ENCODE measurements at regions not wholly inside any gene's neighbourhood (a gene's known extent, or its start where the extent isn't known, plus 50 kb on each side); places are given as distances from the start of the nearest gene placed in this dataset.
"Not testable (repeated sequence)": the region's sequence is repeated elsewhere in the genome, so short reads cannot be mapped to it uniquely, and the experiment has no call there.

DNA sequence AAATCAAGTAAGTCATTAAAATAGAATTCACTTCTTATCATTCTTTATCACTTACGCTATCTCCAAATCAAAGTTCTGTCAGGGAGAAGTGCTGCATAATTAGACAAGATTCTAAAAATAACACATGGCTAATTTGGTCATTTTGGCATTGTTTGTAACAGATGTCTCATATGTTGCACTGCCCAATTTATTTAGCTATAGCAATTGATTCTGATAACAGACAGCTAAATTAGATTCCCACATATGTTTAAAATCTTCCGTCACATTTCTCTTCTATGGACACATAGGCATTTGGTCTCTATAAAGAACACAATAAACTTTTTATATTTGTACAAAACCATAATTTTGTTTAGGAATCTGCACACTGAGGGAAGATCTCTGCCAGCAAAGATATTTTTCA is 644.5 kb upstream of the VRK2 start:
- no peak for DNase-seq
- Histone ChIP-seq H3K4me1 (ENCODE audit: low read depth) (no peaks in the 10 kb centered on the region), H3K9me3 (peaks cover 13% of the 10 kb centered on the region), H3K36me3 (ENCODE audit: low read depth) (no peaks in the 10 kb centered on the region), H3K4me3 (no peak overlapping the region)
- intact Hi-C loops (cut with DNase I, micrococcal nuclease): no loop called here
- TF ChIP-seq, protein P1, sequence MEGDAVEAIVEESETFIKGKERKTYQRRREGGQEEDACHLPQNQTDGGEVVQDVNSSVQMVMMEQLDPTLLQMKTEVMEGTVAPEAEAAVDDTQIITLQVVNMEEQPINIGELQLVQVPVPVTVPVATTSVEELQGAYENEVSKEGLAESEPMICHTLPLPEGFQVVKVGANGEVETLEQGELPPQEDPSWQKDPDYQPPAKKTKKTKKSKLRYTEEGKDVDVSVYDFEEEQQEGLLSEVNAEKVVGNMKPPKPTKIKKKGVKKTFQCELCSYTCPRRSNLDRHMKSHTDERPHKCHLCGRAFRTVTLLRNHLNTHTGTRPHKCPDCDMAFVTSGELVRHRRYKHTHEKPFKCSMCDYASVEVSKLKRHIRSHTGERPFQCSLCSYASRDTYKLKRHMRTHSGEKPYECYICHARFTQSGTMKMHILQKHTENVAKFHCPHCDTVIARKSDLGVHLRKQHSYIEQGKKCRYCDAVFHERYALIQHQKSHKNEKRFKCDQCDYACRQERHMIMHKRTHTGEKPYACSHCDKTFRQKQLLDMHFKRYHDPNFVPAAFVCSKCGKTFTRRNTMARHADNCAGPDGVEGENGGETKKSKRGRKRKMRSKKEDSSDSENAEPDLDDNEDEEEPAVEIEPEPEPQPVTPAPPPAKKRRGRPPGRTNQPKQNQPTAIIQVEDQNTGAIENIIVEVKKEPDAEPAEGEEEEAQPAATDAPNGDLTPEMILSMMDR (IDR thresholded peaks at IDR 0.05): no peak
- no peak for ATAC-seq

DNA sequence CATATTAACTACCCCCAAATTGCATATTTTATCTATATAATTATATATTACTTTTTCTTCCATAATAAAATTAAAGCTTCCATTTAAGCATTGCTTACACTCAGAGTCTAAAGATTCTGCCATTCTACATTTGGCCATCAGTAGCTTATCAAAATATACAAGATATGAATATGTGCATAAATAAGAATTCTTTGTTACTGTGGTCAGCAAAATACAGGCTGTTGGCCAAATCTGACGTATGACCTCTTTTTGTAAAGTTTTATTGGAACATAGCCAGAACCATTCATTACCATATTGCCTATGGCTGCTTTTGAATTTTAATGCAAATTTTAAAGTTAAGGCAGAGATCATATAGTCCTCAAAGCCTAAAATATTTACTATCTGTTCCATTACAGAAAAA is 643.9 kb upstream of the VRK2 start:
- Histone ChIP-seq H3K4me3 (no peak overlapping the region), H3K4me1 (ENCODE audit: low read depth) (no peaks in the 10 kb centered on the region), H3K9me3 (peaks cover 7% of the 10 kb centered on the region), H3K36me3 (ENCODE audit: low read depth) (no peaks in the 10 kb centered on the region)
- intact Hi-C loops (cut with DNase I, micrococcal nuclease): no loop called here
- ATAC-seq: no peak
- DNase-seq: no peak
- TF ChIP-seq, protein P1 (IDR thresholded peaks at IDR 0.05): no peak

DNA sequence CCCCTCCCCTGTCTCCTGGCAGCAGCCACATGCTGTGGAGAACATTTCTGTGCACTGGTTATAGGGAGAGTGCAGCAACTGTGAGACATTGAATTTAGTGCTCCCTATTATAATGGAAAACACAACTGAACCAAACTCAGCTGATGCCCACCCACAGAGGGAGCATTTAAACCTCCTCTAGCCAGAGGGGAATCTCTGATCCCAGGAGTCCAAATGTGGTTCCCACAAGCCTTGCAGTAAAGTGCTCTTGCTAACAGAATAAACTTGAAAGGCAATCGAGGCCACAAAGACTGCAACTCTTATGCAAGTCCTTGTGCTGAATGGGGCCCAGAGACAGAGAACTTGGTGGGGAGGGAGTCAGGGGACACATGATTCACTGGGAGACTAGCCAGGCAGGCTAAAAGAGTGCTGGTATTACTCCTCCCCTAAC is 638.8 kb upstream of the VRK2 start:
- no peak for ATAC-seq
- TF ChIP-seq, protein P1 (IDR thresholded peaks at IDR 0.05): no peak
- Histone ChIP-seq H3K4me3 (no peak overlapping the region), H3K36me3 (ENCODE audit: low read depth) (no peaks in the 10 kb centered on the region), H3K9me3 (peaks cover 21% of the 10 kb centered on the region), H3K4me1 (ENCODE audit: low read depth) (no peaks in the 10 kb centered on the region)
- intact Hi-C loops (cut with DNase I, micrococcal nuclease): no loop called here
- no peak for DNase-seq

DNA sequence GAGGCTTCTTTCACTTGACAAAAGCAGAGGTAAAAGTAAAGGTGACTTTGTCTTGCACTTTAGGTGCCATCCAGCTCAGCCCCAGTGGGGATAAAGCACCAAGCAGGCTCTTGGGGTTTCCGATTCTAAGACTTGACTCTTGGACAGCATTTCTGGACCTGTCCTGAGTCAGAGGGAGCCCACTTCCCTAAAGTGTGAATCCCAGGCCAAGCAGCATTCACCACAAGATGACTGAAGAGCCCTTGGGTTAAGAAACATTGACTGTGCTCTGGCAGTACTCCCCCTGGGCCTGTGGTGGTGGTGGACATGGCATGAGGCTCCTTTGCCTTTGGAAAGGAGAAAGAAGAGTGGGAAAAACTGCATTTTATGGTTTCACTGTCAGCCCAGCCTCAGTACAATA is 638.0 kb upstream of the VRK2 start:
- Histone ChIP-seq H3K4me3 (no peak overlapping the region), H3K9me3 (peaks cover 26% of the 10 kb centered on the region), H3K4me1 (ENCODE audit: low read depth) (no peaks in the 10 kb centered on the region), H3K36me3 (ENCODE audit: low read depth) (no peaks in the 10 kb centered on the region)
- TF ChIP-seq, protein P1 (IDR thresholded peaks at IDR 0.05): no peak
- DNase-seq: no peak
- intact Hi-C loops (cut with DNase I, micrococcal nuclease): no loop called here
- ATAC-seq: no peak

DNA sequence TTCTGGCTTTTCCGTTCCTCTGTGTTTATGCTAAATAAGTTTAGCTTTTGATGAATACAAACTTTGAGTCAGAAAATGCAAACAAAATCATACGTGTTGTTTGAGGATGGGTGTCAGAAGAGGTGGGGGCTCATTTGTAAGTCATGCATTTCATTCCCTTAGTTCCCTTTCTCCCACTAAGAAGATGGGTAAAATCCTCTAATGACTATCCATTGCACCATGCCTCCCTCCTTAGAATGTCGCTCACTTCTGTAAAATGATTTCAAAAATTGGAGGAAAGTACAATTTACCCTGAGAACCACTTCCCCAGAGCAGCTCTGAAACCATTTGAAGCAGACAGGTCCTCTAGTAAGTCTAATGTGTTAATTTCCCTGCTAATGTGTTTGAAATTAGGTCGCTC is 629.6 kb upstream of the VRK2 start:
- Histone ChIP-seq H3K4me3 (no peak overlapping the region), H3K36me3 (ENCODE audit: low read depth) (no peaks in the 10 kb centered on the region), H3K9me3 (peaks cover 9% of the 10 kb centered on the region), H3K4me1 (ENCODE audit: low read depth) (no peaks in the 10 kb centered on the region)
- TF ChIP-seq, protein P1 (IDR thresholded peaks at IDR 0.05): no peak
- intact Hi-C loops (cut with DNase I, micrococcal nuclease): no loop called here
- ATAC-seq (no peak), DNase-seq (no peak)

DNA sequence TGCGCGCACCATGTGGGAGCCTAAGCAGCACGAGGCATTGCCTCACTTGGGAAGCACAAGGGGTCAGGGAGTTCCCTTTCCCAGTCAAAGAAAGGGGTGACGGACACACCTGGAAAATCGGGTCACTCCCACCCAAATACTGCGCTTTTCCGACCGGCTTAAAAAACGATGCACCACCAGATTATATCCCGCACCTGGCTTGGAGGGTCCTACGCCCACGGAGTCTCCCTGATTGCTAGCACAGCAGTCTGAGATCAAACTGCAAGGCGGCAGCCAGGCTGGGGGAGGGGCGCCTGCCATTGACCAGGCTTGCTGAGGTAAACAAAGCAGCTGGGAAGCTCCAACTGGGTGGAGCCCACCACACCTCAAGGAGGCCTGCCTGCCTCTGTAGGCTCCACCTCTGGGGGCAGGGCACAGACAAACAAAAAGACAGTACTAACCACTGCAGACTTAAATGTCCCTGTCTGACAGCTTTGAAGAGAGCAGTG is 627.7 kb upstream of the VRK2 start:
- ATAC-seq; H3K9me3 ChIP-seq; H3K4me1 ChIP-seq (ENCODE audit: low read depth); H3K36me3 ChIP-seq (ENCODE audit: low read depth); DNase-seq; intact Hi-C loops (cut with DNase I, micrococcal nuclease); H3K4me3 ChIP-seq: not testable (repeated sequence)
